ENCODE measurements at regions not wholly inside any gene's neighbourhood (a gene's known extent, or its start where the extent isn't known, plus 50 kb on each side); places are given as distances from the start of the nearest gene placed in this dataset.
"Not testable (repeated sequence)": the region's sequence is repeated elsewhere in the genome, so short reads cannot be mapped to it uniquely, and the experiment has no call there.

DNA sequence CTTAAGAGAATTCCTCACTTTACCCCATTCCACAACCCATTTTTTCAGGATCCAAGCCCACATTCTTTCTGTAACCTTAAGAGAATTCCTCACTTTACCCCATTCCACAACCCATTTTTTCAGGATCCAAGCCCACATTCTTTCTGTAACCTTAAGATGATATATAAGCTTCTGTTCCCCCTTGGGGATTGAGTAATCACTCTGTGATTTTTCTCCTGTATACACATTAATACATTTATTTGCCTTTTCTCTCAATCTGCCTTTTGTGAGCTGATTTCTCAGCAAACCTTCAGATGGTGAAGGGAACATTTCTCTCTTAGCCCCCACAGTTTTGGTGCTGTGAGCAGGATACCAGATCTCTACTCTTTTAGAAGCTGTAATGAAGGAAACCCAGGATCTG, 494.1 kb downstream of the TMEM135 start:
- not testable (repeated sequence) for DNase-seq

DNA sequence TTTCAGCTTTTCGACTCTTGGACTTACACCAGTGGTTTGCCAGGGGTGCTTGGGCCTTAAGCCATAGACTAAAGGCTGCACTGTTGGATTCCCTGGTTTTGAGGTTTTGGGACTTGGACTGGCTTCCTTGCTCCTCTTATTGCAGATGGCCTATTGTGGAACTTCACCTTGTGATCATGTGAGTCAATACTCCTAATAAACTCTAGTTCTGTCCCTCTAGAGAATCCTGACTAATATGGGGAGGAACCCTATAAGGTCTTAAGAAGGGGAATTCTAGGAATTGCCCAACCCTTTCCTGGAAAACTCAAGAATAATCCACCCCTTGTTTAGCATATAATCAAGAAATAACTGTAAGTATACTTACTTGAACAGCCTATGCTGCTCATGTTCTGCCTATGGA, 491.8 kb downstream of the TMEM135 start:
- DNase-seq = no peak

DNA sequence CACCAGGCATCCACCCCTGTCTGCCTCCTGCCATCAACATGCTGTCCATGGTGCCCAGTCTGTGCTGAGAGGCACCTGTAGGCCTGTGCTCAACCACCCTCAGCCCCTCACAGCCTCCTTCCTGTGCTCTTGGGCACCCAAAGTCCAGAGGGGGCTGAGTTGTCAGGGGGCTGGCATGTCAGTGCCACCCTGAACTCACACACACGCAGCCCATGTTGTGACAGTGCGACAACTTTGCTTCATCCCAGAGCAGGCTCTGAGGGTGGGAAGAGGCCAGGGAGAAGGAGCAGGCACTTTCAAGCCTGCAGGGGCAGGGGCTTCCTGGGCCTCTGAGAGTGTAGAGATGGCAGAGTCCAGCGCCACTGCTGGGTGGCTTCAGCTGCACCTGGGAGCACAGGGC, 491.0 kb downstream of the TMEM135 start:
- no peak for DNase-seq

DNA sequence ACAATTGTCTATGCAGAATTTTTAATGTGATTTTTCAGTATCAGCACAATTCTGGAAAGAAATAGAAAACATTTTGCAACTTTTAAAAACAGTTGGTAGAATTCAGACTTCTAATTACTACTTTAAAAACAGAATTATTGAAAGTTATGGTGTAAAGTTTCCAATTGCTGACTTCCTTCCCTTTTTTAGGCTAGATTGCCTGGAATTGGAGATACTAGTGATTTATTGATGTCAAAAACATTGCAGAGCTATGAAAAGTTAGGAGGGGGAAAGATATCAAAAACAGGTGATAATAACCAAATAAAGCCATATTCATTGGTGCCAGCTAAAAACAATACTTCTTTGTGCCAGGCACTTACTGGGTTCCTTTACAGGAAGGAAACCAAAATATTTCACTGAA, 485.5 kb downstream of the TMEM135 start:
- DNase-seq = no peak

DNA sequence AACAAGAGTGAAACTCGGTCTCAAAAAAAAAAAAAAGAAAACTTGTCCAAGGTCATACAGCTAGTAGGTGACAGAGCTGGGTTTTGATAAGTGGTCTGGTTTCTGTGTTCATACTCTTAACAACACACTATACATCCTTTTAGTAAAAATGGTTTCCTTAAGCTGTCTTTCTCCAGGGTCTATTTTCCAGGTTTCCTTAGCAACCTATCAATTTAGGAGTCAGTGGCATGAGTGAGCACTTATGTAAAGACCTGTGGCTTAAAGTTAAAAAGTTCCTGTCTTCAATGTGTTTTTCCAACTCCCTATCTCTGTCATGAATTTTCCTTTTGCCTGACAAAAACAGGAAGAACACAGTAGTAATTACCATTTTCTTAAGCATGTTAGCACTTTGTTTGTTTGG, 480.5 kb downstream of the TMEM135 start:
- DNase-seq = no peak

DNA sequence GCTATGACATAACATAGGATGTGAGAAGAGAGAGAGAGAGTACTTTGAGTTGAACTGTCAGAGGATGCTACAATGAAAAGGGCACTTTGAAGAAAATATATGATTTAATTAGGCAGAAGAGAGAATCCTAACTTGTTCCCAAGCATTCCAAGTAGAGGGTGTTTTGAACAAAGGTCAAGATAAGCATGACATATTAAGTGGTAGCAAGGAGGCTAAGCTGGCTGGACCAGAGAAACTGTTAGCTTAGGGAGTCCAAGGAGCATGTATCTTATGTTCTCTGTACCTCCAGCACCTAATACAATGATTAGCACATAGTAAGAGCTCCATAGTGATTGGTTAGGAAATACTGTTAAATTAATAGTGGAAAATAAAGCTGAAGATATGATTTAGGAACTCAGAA, 479.6 kb downstream of the TMEM135 start:
- DNase-seq = no peak

DNA sequence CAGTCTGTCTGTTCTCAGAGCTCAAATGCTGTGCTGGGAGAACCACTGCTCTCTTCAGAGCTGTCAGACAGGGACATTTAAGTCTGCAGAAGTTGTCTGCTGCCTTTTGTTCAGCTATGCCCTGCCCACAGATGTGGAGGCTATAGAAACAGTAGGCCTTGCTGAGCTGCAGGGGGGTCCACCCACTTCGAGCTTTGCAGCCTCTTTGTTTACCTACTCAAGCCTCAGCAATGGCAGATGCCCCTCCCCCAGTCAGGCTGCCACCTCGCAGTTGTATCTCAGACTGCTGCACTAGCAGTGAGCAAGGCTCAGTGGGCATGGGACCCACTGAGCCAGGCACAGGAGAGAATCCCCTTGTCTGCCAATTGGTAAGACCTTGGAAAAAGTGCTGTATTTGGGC, 470.0 kb downstream of the TMEM135 start:
- not testable (repeated sequence) for DNase-seq

DNA sequence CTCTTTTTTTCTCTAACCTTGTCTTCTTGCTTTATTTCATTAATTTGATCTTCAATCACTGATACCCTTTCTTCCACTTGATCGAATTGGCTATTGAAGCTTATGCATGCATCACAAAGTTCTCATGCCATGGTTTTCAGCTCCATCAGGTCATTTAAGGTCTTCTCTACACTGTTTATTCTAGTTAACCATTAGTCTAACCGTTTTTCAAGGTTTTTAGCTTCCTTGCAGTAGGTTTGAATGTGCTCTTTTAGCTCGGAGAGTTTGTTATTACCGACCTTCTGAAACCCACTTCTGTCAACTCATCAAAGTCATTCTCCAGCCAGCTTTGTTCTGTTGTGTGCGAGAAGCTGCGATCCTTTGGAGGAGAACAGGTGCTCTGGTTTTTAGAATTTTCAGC, 469.2 kb downstream of the TMEM135 start:
- not testable (repeated sequence) for DNase-seq

DNA sequence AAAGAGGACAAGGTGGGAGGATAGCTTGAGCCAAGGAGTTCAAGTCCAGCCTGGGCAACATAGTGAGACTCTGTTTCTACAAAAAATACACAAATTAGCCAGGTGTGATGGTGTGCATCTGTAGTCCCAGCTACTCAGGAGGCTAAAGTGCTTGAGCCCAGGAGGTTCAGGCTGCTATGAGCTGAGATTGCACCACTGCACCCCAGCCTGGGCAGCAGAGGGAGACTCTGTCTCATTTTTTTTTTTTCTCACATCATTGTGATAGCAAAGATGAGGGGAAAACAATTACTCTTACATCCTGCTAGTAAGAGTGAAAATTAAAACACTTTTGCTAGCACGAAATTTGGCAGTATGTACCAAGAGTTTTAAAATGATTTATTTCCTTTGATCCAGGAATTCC, 463.7 kb downstream of the TMEM135 start:
- DNase-seq = no peak

DNA sequence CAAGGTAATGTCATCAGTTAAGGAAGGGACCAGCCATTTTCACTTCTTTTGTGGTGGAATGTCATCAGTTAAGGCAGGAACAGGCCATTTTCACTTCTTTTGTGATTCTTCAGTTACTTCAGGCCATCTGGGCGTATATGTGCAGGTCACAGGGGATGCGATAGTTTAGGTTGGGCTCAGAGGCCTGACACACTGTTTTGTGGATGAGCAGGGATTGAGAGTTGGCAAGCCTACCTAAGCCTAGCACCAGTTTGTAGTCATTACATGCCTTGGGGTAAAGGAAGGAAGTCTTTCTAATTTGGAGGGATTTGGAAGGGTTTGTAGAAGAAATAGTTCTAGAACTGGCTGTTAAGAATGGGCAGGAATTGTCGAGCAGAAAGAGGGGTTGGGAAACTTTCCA, 457.2 kb downstream of the TMEM135 start:
- DNase-seq = not testable (repeated sequence)

DNA sequence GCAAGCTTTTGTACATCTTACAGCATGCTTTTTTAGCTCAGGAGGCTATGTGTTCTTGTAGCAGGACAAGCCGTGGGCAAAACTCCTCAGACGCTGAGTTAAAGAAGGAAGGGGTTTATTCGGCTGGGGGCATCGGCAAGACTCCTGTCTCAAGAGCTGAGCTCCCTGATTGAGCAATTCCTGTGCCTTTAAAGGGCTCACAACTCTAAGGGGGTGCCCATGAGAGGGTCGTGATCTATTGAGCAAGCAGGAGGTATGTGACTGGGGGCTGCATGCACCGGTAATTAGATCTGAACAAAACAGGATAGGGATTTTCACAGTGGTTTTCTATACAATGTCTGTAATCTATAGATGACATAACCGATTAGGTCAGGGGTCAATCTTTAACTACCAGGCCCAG, 456.3 kb downstream of the TMEM135 start:
- not testable (repeated sequence) for DNase-seq

DNA sequence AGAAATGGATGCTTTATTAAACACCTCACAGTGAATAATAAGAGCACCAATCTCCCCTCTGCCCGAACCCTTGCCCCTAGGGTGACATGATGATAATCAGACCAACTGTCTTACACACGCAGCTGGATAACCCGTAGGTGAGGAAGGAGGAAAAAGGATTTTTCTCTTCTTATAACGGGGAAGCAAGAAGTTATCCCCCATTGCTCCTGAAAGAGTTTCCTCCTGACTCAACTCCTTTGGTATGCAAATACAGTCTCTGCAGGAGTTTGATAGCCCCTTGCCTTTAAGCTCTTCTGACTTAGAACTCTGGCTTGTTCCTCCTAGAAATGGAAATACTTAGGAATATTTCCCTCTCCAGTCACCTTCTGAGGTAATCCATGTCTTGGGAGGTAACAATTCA, 455.8 kb downstream of the TMEM135 start:
- no peak for DNase-seq

DNA sequence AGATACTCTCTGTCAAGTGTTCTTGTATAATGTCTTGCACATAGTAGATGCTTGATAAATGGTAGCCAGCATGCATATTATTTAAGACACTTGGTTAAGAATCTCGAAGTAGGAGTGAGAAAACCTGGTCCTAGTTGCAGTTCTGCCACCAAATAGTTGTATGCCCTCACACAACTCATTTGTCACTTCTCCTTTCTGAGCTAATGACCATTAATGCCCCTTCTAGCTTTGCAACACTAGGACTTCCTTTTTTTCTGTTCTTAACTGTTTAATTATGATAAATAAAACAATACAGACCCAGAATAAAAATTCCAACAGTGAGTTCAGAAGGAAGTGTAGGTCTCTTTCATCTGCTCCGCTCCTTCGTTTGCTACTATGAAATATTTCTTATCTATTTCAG, 453.6 kb downstream of the TMEM135 start:
- DNase-seq = no peak

DNA sequence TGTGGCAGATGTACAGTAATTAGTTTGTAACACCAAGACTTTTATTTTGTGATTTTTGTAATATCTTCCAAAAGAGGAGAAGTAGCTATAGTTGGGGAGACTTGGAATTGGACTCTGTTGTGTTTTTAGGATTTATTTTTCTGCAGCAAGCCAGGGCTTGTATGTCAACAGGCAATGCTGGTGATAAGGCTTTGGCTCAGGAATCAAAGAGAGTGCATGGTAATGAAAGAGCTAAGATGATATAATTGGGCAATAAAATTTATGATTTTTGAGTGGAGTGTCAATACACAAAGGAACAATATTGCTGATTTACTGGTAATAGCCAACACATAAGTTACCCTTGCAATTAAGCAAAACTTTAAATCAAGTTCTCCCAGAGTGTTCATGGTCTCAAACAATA, 452.9 kb downstream of the TMEM135 start:
- DNase-seq = no peak

DNA sequence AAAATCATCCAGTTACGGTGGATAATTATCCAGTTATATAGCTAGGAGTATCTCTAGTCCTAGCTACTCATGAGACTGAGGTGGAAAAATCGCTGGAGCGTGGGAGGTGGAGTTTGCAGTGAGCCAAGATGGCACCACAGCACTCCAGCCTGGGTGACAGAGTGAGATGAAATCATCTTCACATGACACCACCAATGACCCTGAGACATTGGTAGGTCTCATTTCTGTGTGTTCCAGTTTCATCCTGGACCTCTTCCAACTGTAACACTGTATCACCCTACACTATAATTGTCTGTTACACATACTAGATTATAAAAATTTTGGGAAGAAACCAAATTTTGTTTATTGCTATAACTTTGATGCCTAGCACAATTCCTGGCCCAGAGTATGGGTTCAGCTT, 446.8 kb downstream of the TMEM135 start:
- DNase-seq = no peak

DNA sequence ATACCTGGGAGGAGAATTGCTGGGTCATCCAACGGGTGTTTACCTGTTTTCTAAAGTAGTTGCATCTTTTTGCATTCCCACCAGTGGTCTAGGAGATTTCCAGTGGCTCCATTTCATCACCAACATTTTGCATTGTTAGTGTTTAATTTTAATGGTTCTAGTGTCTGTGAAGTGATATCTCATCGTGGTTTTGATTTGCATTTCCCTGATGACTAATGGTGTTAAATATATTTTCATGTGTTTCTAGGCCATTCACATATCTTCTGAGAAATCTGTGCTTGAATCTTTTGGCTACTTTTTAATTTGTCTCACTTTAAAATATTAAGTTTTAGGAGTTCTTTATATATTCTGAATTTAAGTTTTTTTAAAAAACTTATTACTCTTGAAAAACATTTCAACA, 439.6 kb downstream of the TMEM135 start:
- DNase-seq = no peak

DNA sequence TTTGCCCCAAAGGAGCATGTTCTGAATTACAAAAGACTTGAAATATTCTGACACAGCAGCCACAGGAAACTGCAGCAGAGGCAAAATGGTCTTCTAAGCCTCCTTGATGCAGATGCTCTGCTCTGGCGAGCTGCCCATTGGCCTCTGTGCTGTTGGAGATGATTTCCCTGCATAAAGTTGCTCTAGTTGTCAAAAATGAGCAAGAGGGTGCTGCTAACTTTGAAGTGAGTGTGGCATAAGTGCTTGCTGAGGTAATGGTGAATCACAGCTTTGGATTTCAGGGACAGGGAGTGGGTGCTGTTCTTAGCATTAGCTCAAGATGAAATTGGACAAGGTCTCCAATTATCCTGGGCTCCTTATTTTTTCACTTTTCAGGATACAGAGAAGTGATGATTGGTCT, 435.4 kb downstream of the TMEM135 start:
- no peak for DNase-seq

DNA sequence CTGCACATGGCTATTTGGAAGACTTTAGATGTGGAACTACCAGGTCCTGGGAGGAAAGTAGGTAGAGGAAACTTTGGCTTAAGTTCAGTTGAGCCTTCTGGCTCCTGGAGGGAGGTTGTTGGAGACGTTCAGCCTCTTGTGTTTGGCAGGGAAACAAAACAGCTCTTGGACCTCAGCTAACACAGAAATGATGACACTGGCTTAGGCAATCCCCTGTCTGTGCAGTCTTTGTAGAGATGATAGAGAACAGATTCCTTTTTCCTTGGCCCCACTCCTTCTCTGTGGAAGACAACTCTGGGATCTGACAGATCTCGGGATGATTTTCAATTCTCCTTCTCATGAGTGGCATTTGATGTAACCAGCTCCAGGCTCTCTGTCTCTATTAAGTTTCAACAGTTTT, 428.5 kb downstream of the TMEM135 start:
- no peak for DNase-seq

DNA sequence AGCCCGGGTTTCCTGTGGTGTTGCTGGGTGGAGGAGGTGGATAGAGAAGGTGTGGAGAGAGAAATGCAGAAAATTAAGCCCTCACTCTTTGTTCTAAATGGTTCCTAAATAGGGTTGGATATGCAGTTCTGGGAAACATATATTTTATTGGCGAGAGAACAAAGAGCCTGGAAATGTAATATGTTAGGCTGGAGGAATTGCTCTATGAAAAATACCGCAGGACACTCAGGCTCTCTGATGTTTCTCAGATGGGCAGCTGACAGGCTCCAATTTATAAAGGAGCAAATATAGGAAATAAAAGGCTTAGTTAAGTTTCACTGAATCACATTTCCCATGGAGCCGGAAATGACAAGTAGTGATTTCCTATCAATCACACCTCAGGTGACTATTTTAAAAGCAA, 428.0 kb downstream of the TMEM135 start:
- DNase-seq = no peak

DNA sequence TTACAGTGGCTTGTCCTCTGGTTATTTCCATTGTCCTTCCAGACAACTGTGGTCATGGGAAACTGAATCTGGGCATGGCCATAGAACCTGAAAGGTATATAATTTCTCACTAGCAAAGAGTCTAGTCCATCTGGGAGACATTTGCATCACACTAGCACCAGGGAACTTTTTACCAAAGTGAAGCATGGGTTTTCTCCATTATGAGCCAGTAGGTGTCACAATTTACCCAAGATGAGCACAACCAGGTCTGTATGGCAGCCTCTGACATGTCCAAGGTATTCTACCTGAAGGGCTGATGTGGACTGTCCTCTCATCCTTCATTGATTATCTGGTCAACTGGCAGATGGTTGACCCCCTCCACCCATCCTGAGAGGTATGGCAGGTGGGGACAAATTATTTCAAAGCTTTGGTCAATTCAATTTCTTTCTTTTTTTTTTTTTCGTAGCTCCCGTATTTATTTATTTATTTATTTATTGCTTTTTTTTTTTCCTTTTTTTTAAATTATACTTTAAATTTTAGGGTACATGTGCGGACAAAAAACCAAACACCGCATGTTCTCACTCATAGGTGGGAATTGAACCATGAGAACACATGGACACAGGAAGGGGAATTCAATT, 425.9 kb downstream of the TMEM135 start:
- no peak for DNase-seq

DNA sequence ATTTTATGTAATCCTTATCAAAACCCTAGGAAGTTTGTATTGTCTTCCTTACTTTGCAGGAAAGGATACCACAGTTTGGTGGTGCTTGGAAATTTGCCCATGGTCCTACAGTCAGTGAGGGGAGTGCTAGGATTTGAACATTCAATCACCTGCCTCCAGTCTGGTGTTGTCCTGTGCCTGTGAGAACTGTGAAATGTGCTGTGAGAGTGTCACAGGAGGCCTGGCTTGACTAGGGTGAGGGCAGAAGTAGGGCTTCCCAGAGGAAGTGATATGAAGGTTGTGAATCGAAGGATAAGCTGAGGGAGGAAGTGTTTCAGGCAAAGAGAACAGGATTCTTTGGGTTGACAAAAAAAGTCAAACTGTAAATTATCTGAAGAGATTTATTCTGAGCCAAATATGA, 424.4 kb downstream of the TMEM135 start:
- DNase-seq = no peak

DNA sequence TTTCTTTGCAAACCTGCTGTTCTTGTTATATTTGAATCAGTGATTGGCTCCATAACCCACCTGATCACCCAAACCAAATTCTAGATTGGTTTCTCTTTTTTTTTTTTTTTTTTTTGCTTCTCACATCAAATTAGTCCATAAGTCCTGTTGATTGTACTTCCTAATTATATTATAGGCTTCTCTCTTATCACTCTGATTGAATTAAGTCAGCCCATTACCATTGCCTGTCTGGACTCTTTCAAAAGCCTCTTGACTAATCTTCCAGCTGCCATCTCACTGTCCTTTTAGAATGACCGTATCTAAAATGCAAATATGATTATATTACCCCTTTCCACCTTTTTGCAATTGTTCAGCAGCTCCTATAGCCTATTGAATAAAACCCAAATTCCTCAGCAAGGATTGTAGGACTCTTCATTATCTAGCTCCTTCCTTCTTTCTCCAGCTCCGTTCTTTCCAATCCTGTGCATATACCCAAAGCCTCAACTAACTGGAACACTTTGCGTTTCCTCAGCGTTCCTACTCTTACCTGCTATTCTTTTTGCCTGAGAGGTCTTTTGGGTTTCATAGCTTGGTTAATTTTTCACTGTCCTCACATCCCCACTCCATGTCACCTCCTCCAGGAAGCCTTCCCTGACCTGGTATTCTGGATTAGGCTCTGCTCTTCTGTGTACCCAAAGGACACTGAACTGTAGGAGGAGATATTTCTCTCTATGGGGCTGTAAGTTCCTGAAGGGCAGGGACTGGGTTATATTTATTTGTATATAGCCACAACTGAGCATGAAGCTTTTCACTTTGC, 423.3 kb downstream of the TMEM135 start:
- DNase-seq = no peak

DNA sequence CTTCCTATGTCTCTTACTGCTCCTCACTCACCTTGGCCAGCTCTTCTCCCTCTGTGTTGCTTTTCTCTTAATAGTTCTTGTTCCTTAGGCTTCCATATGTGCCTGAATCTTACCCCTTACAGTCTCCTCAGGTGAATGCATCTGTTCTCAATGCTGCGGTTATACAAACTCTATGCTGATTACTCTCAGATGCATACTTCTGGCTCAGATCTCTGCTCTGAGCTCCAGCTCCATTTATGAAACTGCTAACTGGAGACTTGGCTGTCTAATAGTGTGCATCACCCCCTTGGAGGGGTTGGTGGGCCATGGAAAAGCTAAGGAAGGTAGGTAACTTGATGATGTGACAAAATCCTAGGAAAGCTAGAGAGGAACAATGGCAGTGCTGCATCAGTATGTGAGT, 422.5 kb downstream of the TMEM135 start:
- no peak for DNase-seq

DNA sequence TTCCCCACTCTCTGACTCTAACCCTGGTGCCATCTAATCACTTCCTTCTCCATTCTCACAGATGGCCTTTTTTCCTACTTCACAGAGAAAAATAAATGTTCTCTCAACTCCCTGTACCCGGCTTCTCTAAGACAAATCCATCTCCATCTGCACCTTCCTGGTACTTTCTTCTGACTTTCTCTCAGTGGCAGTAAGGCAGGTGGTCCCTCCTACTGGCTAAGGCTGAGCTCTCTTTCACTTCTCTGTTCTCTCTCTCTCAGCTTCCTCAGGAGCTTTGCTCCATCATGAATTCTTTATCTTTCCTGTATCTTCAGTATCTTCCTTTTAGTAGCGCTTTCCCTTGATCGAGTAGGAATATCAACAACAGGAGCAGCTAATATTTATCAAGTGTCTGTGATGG, 421.6 kb downstream of the TMEM135 start:
- DNase-seq = no peak

DNA sequence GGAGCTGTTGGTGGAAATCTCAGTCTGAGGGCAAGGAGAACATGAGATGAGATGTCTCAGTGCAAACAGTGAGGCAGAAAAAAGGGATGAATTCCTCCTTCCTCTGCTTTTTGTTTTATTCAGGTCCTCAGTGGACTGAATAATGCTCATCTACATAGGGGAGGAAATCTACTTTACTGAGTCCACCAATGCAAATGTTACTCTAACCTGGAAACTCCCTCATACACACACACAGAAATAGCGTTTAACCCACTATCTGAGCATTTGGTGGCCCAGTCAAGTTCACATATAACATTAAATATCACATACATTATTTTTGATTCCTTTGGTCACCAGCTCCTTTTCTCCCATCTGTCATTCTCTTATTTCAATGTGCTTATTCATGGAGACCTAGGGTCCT, 418.8 kb downstream of the TMEM135 start:
- DNase-seq = no peak
